Uterus (tissue), 3 donors: ENCODE measurements at regions not wholly inside any gene's neighbourhood (a gene's known extent, or its start where the extent isn't known, plus 50 kb on each side); places are given as distances from the start of the nearest gene placed in this dataset.
A peak's percentile ranks its signal among the peaks of the same experiment; 100 is the strongest.

Experiments used
- DNase-seq, 2 donors: peaks; one replicate each; pipeline ENCODE4 v3.0.0-alpha.2; 2019 to 2020
- H3K27ac ChIP-seq, 2 donors: fragments of 200-600 bp; sonication (generic); 1 replicate in 1 of 2; 2 replicates in 1 of 2; pipeline ENCODE4 v1.5.1; 2016 to 2018
- H3K27me3 ChIP-seq, 2 donors: fragments of 200-600 bp; sonication (generic); one replicate each; pipeline ENCODE4 v1.5.1; 2018 to 2019; ENCODE audit warnings: control low read depth in 1 of 2
- H3K36me3 ChIP-seq, 2 donors: fragments of 200-600 bp; sonication (generic); one replicate each; pipeline ENCODE4 v1.5.1; 2019; ENCODE audit warnings: control low read depth in 1 of 2
- H3K4me1 ChIP-seq, 2 donors: fragments of 200-600 bp; sonication (generic); one replicate each; pipeline ENCODE4 v1.5.1; 2018 to 2019; ENCODE audit warnings: control low read depth in 1 of 2
- H3K4me3 ChIP-seq, 2 donors: fragments of 200-600 bp; sonication (generic); 1 replicate in 1 of 2; 2 replicates in 1 of 2; pipeline ENCODE4 v1.5.1; 2018 to 2019; ENCODE audit warnings: mild to moderate bottlenecking in 1 of 2
- H3K9me3 ChIP-seq, 2 donors: fragments of 200-600 bp; sonication (generic); one replicate each; pipeline ENCODE4 v1.5.1; 2019; ENCODE audit warnings: control low read depth in 1 of 2
- CTCF ChIP-seq, 4 experiments: fragments of 200-600 bp in 2 of 4; fragments of 450-650 bp in 2 of 4; sonication (generic) in 2 of 4; IDR thresholded peaks; one replicate each; pipeline ENCODE4 v1.5.1; 2016 to 2019; ENCODE audit warnings: antibody characterized with exemption in 4 of 4, mild to moderate bottlenecking in 2 of 4, moderate library complexity in 1 of 4
- POLR2A ChIP-seq, 2 donors: fragments of 450-650 bp; IDR thresholded peaks; one replicate each; pipeline ENCODE4 v1.6.1; 2016; ENCODE audit warnings: antibody characterized with exemption in 2 of 2, mild to moderate bottlenecking in 1 of 2, moderate library complexity in 1 of 2
- intact Hi-C: fragments of 100-400 bp; cut with DNase I; formaldehyde crosslinking; loops from one replicate; pipeline ENCODE4 v1.15.1; 2023; ENCODE audit warnings: low total_unique reads
- donor health status: DM: yes; HTN: yes; CAD: no.

GRCh38 chr5:68673106-68673822, 420.6 kb upstream of the SLC30A5 start:
- peak overlapping the region; percentile 22 to 36 for H3K27ac ChIP-seq
- intact Hi-C loops = no loop called here
- no peak for TF ChIP-seq CTCF (IDR thresholded peaks at IDR 0.05)
- TF ChIP-seq POLR2A (IDR thresholded peaks at IDR 0.05) = no peak

GRCh38 chr5:68673823-68674180, 420.0 kb upstream of the SLC30A5 start:
- H3K4me1 ChIP-seq = no peaks in the 10 kb centered on the region
- H3K27ac ChIP-seq = no peak overlapping the region
- no peak for DNase-seq
- no peaks in the 10 kb centered on the region for H3K27me3 ChIP-seq
- H3K36me3 ChIP-seq = no peaks in the 10 kb centered on the region
- intact Hi-C loops = no loop called here
- no peaks in the 10 kb centered on the region for H3K9me3 ChIP-seq
- no peak overlapping the region for H3K4me3 ChIP-seq
- TF ChIP-seq POLR2A (IDR thresholded peaks at IDR 0.05) = no peak
- TF ChIP-seq CTCF (IDR thresholded peaks at IDR 0.05) = no peak

More at GRCh38 chr5:68673106-68673822, 420.6 kb upstream of the SLC30A5 start:
- H3K36me3 ChIP-seq = no peaks in the 10 kb centered on the region
- DNase-seq = no peak
- H3K4me1 ChIP-seq = no peaks in the 10 kb centered on the region
- H3K4me3 ChIP-seq = no peak overlapping the region
- H3K9me3 ChIP-seq = no peaks in the 10 kb centered on the region
- H3K27me3 ChIP-seq = no peaks in the 10 kb centered on the region

GRCh38 chr5:68679041-68679440, 414.8 kb upstream of the SLC30A5 start:
- no peak for TF ChIP-seq CTCF (IDR thresholded peaks at IDR 0.05)
- no peak for TF ChIP-seq POLR2A (IDR thresholded peaks at IDR 0.05)
- Histone ChIP-seq H3K36me3 (no peaks in the 10 kb centered on the region), H3K27ac (no peak overlapping the region), H3K27me3 (no peaks in the 10 kb centered on the region), H3K9me3 (no peaks in the 10 kb centered on the region), H3K4me3 (no peak overlapping the region), H3K4me1 (no peaks in the 10 kb centered on the region)
- no peak for DNase-seq
- intact Hi-C loops = no loop called here

GRCh38 chr5:68680366-68680765, 413.4 kb upstream of the SLC30A5 start:
- H3K27ac ChIP-seq = no peak overlapping the region
- intact Hi-C loops = no loop called here
- TF ChIP-seq POLR2A (IDR thresholded peaks at IDR 0.05) (no peak), CTCF (IDR thresholded peaks at IDR 0.05) (no peak)

GRCh38 chr5:68681929-68682328, 411.9 kb upstream of the SLC30A5 start:
- TF ChIP-seq POLR2A (IDR thresholded peaks at IDR 0.05) (no peak), CTCF (IDR thresholded peaks at IDR 0.05) (no peak)
- Histone ChIP-seq H3K9me3 (no peaks in the 10 kb centered on the region), H3K36me3 (no peaks in the 10 kb centered on the region), H3K4me3 (no peak overlapping the region), H3K27me3 (no peaks in the 10 kb centered on the region), H3K27ac (no peak overlapping the region), H3K4me1 (no peaks in the 10 kb centered on the region)
- DNase-seq = no peak
- intact Hi-C loops = no loop called here

More at GRCh38 chr5:68680366-68680765, 413.4 kb upstream of the SLC30A5 start:
- Histone ChIP-seq H3K4me1 (no peaks in the 10 kb centered on the region), H3K9me3 (no peaks in the 10 kb centered on the region), H3K4me3 (no peak overlapping the region), H3K27me3 (no peaks in the 10 kb centered on the region), H3K36me3 (no peaks in the 10 kb centered on the region)
- DNase-seq = no peak
